Activated naive CD4-positive, alpha-beta T cell (primary cell): ENCODE measurements at regions not wholly inside any gene's neighbourhood (a gene's known extent, or its start where the extent isn't known, plus 50 kb on each side); places are given as distances from the start of the nearest gene placed in this dataset.
"Not testable (repeated sequence)": the region's sequence is repeated elsewhere in the genome, so short reads cannot be mapped to it uniquely, and the experiment has no call there.

Experiments used
- DNase-seq, 4 experiments: peaks; one replicate each; lab custom pipeline; 2025; lab: John Stamatoyannopoulos, UW

- no peak for DNase-seq
Measured at GRCh38 chr4:18756671-18757070, 735.1 kb upstream of the LCORL start.

DNA sequence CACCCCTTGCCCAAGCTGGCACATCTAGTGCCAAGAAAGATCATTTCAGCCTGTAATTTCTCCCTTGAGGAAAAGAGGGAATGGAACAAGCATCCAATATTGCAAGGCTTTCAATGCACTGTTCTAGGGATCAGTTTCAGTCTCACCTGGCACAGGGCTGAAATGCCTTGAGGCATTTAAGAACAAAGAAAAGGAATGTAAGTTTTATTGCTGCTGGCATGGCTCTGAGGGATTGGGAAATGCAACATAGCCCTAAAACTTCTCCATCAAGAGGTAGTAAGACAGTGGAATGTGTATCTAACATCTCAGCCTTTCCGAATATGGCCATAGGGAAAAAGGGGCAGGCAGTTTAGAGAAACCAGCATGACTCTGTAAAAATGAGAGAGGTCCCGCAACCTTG lies 732.6 kb upstream of the LCORL start:
- no peak for DNase-seq

- no peak for DNase-seq
Measured at GRCh38 chr4:18751083-18751482, 729.5 kb upstream of the LCORL start.

DNA sequence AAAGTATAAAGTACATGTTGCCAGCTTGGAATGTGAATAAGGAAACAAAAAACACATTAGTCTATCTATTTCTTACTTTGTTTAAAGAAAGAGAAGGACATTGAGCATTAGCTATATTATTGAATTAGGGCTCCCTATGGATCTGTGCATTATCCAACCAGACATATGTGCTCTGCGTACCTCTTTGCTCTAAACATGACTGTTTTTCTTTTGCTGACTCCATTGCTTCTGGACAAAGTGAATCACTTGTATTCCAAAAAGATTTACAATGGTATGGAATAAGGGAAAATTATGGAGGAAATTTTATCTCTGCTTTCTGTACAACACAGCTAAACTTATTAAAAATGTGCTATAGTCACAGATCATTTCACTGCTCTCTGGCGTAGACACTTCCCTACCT lies 727.8 kb upstream of the LCORL start:
- no peak for DNase-seq

DNA sequence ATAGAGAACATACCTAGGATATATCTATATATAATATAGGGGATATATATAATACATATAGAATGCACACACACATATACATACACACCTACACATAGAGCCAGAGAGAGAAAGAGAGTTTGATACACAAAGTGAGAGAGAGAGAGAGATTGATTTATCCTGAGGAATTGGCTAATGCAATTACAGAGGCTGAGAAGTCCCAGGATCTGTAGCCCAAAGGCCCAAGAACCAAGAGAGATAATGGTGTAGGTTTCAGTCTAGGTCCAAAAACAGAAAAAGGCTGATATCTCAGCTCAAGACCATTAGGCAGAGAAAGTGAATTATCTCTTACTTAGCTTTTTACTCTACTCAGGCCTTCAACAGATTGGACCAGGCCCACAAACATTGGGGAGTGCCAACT lies 715.0 kb upstream of the LCORL start:
- DNase-seq = no peak

DNA sequence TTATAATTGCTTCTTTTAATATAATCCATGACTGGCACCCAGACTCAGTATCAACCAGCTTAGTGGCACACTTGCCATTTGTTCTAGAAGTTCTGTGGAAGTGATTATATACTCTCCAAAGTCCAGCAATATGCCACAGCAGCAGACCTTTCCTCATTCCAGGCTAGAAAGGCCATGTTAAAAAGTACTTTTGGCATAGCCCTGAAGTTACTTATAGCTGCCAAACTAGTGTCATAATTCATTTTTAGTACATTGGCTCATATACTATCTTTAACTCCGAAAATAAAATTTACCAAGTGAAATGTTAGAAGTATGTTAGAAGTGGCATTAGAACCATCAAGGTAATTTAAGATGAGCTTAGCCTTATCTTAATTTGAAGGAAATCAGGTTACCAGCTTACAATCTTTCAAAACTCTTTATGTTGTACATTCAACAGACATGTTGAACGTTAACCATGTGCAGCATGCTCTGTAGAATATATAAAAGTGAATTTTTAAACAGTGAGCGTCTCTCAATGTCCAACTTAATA lies 714.2 kb upstream of the LCORL start:
- no peak for DNase-seq

DNA sequence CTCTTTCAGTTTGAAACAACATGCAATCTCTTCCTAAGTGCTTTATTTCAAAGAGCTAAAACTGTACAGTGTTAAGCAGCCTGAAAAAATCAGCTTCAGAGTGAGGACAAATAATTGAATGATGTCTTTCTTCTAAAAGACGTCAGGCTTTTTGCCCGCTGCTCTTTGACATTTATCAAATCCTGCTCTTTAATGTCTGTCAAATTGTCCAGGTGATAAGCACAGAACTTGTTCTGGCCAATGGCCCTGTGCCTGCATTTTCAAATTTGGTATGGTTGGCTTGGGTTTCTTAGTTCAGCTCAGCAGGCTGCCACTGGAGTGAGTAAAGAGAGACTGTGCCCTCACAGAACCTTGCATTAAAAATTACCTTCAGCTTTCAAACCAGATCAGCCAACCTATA lies 712.9 kb upstream of the LCORL start:
- no peak for DNase-seq

DNA sequence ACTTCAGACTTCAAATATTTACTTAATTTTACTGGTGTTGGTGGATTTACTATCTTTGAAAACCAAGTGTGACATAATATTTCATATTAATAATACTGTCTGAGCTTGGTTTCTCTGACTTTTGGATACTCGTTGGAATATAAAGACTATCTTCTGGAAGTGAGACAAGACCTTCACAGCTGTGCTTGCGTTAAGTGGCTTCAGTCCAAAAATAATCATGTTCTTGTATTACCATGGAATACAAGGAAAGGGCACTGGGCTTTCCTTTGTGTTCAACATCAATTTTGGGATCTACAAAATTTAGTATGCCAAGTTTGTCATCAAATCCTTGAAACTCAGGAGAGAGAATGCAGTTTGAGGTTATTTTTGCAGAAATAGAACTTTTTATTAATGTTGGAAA lies 712.4 kb upstream of the LCORL start:
- no peak for DNase-seq

DNA sequence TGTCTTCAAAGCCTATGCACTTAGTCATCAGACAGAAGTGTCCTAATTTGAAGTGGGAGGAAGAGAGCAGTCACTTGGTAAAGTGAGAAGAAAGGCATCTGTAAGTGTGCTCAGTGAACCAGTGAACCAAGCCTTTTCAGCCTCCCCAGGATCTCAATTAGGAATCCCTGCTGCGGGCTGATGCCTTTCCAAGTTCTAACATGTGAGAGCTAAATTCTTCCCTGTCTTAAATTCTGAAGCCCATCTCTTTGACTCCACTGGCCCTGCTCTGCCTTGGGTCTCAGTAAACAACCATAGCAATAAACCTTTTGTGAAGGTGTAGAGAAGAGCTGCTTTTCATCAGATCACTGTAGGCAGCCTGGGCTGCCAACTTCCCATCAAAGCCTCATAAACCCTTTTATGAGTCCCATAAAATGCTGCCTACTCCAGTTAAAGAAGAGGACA lies 701.2 kb upstream of the LCORL start:
- DNase-seq = no peak

DNA sequence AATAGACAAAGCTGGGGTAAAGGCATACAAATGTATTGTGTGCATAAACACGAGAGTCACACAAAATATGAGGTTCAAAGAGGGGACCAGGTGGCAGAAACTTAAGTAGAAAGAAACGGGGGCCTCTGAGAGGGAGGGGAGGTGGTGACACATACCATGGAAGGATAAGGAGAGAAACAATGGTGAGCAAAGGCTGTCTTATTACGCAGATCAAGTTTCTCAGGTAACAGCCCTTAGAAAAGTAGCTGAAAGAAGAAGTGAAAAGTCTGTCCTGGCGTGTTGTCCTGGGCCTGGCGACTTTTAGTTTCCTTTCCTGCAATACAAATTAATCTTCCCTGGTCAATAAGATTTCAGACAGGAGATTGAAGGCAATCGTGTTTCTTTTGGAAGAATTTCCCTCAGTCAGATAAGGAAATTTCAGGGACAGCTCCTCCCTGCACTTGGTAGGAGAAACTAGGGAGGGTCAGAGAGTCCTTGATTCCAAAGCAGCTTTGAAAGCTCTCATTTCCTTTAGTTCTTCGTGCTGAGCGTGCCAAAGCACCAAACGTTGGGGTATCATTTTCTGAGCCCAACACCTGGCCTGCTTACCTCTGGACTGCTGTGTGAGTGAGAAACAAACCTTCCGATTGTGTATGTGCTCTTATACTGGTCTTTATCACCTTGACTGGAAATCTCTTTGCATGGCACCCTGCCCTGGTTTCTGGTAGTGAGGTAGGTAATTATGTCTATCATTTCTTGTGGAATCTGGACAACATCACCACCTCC lies 676.7 kb upstream of the LCORL start:
- DNase-seq = no peak

DNA sequence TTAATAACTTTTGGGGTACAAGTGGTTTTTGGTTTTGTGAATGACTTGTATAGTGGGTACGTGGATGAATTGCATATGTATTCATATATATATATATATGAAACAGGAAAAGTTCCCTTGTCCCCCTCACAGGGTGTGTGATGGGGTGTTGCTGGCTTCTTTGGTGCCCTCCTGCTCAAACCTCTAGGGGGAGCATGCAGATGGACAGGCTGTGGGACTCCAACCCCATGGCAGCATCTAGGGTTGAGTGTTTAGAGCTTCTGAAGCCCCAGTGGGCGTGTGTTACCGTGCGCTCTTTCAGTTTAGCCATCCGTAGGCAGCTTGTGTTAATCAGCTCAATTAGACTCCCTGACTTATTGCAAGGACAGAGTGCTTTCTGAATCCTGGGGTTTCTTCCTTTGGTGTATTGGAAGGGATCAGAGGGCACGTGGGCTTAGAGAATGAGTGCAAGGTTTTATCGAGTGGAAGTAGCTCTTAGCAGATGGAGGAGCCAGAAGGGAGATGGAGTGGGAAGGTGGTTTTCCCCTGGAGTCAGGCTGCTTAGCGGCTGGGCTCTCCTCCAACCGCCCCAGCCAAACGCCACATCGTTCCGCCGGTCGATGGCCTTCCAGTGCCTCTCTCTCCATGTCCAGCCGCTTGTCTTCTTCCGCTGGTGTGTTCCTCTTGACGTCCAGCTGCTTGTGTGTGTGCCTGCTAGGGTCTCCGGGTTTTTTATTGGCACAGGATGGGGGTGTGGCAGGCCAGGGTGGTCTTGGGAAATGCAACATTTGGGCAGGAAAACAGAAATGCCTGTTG lies 674.4 kb upstream of the LCORL start:
- no peak for DNase-seq

DNA sequence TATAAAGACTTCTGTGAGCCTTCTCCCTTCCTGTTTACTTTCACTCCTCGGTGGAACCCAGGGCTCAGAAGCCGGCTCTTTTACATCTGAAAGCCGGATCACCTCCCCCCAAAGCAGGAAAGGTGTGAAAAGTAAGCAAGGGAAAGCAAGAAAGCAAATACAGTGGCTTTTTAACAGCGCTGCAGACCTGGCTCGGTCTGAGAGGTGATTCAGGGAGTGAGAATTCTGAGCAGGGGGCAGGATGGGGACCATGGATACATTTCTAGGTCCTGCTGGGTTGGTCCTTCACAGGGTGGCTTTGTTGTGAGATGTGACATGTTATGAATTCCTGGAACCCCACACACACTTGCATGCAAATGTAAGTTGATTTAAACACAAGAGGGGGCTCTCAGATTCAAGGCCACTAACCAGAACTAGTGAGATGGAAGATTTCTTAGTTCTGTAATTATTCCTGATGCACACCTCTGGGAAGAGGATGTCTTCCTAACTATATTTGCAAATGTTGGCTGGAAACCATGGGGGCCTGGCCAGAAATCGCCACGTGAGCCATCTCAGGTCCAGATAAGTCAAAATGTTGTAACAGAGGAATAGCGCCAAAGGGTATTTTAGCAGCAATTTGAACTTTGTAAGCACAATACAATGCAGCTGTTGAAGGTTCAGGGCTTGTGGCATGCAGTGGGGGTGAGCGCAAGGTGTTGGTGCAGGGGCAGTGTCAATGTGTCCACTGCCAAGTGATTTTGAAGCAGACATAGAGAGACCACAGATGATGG lies 670.1 kb upstream of the LCORL start:
- DNase-seq = no peak

- DNase-seq = no peak
Measured at GRCh38 chr4:18690291-18690955, 668.9 kb upstream of the LCORL start.

DNA sequence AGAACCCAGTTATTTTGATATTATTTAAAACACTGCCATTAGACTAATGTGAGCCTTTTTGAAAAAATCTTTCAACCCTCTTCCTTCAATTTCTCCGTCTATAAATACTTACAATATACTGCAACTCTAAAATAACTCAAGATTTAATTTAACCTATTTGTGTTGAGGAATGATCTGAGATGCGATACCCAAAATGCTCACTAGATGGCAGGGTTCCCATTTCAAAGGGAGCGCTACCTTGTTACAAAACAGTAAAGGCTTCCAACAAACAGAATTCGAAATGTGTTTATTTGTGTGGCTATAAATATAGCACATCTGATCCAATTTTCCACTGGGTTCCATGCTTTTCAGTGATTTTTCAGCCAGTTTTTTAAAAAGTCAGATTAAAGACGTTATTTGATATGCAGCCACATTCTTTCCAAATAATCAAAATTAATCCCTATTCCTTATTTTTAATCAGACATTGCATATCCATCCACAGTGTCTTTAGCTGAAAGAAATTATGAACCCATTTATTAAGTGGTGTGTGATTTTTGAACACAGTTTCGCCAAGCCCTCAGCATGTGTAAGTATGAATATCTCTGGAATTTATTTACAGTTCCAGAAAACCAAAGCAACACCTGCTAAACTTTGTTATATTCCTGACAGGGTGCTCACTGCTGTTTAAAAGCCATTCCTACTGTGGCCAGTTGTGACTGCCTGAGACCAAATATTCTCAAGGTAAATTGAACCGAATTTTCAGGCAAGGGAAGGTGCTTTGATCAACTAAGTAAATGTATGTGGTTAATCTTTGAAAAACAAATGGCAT lies 668.0 kb upstream of the LCORL start:
- DNase-seq = peak in 1 of 4 experiments; percentile 1

DNA sequence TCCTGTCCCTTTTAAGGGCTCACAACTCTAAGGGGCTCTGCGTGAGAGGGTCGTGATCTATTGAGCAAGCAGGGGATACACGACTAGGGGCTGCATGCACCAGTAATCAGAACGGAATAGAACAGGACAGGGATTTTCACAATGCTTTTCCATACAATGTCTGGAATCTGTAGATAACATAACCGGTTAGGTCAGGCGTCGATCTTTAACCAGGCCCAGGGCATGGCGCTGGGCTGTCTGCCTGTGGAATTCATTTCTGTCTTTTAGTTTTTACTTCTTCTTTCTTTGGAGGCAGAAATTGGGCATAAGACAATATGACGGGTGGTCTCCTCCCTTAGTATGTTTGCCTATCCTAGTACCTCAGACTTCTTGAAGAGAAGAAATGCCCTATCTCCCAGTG lies 666.8 kb upstream of the LCORL start:
- not testable (repeated sequence) for DNase-seq

DNA sequence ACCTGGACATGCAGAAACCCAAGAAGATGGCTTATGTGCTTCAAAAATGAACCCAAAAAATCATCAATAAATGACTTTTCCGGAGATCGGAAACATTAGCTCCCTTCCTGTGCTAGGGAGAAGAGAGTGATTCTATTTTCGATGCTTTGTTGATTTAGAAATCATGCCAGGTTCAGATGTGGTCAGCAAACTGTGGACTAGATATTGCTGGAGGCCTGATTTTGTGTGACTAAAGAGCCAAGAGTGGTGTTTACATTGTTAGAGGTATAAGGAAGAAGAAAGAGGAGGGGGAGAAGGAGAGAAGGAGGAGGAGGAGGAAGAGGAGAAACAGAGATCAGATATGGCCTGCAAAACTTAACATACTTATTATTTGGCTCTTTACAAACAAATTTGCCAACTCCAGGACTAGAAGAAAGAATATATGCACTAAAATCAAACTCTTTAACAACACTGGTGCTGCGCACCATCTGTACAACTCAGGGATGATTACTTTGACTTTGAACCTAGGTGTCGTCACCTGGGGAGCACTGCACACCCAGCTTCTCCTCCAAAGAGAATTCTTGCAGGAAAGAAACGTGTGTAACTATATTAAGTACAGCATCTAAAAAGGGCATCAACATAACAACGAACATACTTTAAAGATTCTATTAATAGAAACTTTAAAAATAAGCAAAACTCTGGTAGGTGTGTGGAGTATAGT lies 664.9 kb upstream of the LCORL start:
- no peak for DNase-seq

GRCh38 chr4:18684932-18685331 lies 663.4 kb upstream of the LCORL start:
- DNase-seq = no peak

GRCh38 chr4:18676526-18676915 lies 655.0 kb upstream of the LCORL start:
- DNase-seq = no peak

GRCh38 chr4:18675586-18676525 lies 654.3 kb upstream of the LCORL start:
- DNase-seq = no peak
